ENCODE measurements at regions not wholly inside any gene's neighbourhood (a gene's known extent, or its start where the extent isn't known, plus 50 kb on each side); places are given as distances from the start of the nearest gene placed in this dataset.

- TF ChIP-seq, protein P1, sequence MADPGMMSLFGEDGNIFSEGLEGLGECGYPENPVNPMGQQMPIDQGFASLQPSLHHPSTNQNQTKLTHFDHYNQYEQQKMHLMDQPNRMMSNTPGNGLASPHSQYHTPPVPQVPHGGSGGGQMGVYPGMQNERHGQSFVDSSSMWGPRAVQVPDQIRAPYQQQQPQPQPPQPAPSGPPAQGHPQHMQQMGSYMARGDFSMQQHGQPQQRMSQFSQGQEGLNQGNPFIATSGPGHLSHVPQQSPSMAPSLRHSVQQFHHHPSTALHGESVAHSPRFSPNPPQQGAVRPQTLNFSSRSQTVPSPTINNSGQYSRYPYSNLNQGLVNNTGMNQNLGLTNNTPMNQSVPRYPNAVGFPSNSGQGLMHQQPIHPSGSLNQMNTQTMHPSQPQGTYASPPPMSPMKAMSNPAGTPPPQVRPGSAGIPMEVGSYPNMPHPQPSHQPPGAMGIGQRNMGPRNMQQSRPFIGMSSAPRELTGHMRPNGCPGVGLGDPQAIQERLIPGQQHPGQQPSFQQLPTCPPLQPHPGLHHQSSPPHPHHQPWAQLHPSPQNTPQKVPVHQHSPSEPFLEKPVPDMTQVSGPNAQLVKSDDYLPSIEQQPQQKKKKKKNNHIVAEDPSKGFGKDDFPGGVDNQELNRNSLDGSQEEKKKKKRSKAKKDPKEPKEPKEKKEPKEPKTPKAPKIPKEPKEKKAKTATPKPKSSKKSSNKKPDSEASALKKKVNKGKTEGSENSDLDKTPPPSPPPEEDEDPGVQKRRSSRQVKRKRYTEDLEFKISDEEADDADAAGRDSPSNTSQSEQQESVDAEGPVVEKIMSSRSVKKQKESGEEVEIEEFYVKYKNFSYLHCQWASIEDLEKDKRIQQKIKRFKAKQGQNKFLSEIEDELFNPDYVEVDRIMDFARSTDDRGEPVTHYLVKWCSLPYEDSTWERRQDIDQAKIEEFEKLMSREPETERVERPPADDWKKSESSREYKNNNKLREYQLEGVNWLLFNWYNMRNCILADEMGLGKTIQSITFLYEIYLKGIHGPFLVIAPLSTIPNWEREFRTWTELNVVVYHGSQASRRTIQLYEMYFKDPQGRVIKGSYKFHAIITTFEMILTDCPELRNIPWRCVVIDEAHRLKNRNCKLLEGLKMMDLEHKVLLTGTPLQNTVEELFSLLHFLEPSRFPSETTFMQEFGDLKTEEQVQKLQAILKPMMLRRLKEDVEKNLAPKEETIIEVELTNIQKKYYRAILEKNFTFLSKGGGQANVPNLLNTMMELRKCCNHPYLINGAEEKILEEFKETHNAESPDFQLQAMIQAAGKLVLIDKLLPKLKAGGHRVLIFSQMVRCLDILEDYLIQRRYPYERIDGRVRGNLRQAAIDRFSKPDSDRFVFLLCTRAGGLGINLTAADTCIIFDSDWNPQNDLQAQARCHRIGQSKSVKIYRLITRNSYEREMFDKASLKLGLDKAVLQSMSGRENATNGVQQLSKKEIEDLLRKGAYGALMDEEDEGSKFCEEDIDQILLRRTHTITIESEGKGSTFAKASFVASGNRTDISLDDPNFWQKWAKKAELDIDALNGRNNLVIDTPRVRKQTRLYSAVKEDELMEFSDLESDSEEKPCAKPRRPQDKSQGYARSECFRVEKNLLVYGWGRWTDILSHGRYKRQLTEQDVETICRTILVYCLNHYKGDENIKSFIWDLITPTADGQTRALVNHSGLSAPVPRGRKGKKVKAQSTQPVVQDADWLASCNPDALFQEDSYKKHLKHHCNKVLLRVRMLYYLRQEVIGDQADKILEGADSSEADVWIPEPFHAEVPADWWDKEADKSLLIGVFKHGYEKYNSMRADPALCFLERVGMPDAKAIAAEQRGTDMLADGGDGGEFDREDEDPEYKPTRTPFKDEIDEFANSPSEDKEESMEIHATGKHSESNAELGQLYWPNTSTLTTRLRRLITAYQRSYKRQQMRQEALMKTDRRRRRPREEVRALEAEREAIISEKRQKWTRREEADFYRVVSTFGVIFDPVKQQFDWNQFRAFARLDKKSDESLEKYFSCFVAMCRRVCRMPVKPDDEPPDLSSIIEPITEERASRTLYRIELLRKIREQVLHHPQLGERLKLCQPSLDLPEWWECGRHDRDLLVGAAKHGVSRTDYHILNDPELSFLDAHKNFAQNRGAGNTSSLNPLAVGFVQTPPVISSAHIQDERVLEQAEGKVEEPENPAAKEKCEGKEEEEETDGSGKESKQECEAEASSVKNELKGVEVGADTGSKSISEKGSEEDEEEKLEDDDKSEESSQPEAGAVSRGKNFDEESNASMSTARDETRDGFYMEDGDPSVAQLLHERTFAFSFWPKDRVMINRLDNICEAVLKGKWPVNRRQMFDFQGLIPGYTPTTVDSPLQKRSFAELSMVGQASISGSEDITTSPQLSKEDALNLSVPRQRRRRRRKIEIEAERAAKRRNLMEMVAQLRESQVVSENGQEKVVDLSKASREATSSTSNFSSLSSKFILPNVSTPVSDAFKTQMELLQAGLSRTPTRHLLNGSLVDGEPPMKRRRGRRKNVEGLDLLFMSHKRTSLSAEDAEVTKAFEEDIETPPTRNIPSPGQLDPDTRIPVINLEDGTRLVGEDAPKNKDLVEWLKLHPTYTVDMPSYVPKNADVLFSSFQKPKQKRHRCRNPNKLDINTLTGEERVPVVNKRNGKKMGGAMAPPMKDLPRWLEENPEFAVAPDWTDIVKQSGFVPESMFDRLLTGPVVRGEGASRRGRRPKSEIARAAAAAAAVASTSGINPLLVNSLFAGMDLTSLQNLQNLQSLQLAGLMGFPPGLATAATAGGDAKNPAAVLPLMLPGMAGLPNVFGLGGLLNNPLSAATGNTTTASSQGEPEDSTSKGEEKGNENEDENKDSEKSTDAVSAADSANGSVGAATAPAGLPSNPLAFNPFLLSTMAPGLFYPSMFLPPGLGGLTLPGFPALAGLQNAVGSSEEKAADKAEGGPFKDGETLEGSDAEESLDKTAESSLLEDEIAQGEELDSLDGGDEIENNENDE (IDR thresholded peaks at IDR 0.05; ENCODE audit: insufficient replicate concordance, low read length) = no peak
- no peak for TF ChIP-seq ASH2L (IDR thresholded peaks at IDR 0.05; ENCODE audit: low read length)
- no peak for TF ChIP-seq TEAD4 (IDR thresholded peaks at IDR 0.05; ENCODE audit: low read depth, low read length)
- no peak for TF ChIP-seq TAF1 (IDR thresholded peaks at IDR 0.05; ENCODE audit: low read depth, low read length)
- no peak for TF ChIP-seq SIN3A (conservative IDR thresholded peaks at IDR 0.05 in 1 of 2, IDR thresholded peaks at IDR 0.05 in 1 of 2; ENCODE audit: low read depth in 1 of 2, low read length in 2 of 2)
- TF ChIP-seq E2F6 (IDR thresholded peaks at IDR 0.05) = no peak
- TF ChIP-seq, protein P2, sequence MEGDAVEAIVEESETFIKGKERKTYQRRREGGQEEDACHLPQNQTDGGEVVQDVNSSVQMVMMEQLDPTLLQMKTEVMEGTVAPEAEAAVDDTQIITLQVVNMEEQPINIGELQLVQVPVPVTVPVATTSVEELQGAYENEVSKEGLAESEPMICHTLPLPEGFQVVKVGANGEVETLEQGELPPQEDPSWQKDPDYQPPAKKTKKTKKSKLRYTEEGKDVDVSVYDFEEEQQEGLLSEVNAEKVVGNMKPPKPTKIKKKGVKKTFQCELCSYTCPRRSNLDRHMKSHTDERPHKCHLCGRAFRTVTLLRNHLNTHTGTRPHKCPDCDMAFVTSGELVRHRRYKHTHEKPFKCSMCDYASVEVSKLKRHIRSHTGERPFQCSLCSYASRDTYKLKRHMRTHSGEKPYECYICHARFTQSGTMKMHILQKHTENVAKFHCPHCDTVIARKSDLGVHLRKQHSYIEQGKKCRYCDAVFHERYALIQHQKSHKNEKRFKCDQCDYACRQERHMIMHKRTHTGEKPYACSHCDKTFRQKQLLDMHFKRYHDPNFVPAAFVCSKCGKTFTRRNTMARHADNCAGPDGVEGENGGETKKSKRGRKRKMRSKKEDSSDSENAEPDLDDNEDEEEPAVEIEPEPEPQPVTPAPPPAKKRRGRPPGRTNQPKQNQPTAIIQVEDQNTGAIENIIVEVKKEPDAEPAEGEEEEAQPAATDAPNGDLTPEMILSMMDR (IDR thresholded peaks at IDR 0.05; ENCODE audit: control extremely low read depth in 1 of 3, insufficient read depth in 1 of 3, low read depth in 1 of 3, low read length in 3 of 3) = no peak
Measured at GRCh38 chr20:17827759-17828559, 128.2 kb downstream of the BANF2 start (continued).

Measured in H1 (cell line).